ENCODE measurements at regions not wholly inside any gene's neighbourhood (a gene's known extent, or its start where the extent isn't known, plus 50 kb on each side); places are given as distances from the start of the nearest gene placed in this dataset.

DNA sequence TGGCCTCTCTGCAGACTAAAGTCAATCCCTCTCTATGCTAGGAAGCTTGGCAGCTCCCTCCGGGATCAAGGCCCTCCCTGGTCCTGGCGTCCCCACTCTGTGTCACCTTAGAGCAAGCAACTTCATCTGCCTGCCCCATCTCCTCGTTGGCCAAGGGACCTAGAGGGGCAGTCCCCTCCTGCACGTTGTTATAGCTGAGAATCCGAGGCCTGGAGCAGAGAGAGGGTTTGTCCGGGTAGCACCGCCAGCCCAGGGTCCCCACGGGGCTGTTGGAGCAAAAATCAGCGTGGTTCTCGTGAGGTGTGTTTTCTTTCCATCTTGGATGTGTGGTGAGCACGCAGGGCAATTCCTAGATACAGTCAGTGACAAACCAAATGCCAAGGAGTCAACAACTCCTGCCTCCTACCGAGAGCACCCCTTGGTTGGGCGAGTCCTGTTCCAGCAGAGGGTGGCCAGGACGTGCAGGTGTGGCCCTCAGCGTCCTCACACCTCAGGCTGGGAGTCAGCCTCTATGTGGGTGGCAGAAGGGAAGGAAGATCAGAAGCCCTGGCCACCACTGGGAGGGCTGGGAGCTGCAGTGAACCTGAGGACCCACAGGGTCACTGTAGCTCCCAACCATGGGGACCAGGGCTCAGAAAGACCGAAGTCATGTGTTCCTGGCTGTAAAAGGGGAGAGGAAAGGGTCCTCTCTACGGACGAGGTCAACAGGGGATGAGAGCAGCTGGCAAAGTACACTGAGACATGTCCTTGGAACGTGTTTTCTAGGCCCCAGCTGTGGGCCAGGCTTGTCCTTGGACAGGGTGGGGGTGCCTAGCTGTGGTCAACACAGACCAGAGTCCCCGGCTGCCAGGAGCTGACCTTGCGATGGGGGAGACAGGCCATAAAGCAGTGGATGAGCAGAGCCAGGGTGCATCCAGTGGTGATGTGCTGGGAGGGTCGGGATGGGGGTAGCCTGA, 85.6 kb upstream of the CIBAR2 start (continued):
- peak; percentile 94; the same call in 1 of the 2 replicates for TF ChIP-seq ZNF280D (CRISPR knock-in tag; IDR thresholded peaks at IDR 0.05)
- no peak for TF ChIP-seq HNRNPK (IDR thresholded peaks at IDR 0.05; ENCODE audit: low read depth, low read length, poor library complexity, severe bottlenecking)
- TF ChIP-seq ELF3 (CRISPR knock-in tag; IDR thresholded peaks at IDR 0.05), result peak; percentile 84
- no peak for TF ChIP-seq SRSF1 (optimal IDR thresholded peaks at IDR 0.05; ENCODE audit: low read depth, low read length)
- peak; percentile 75; the same call in 1 of the 2 replicates for TF ChIP-seq IRF1 (CRISPR knock-in tag; IDR thresholded peaks at IDR 0.05; ENCODE audit: low read depth)
- TF ChIP-seq, protein P1, sequence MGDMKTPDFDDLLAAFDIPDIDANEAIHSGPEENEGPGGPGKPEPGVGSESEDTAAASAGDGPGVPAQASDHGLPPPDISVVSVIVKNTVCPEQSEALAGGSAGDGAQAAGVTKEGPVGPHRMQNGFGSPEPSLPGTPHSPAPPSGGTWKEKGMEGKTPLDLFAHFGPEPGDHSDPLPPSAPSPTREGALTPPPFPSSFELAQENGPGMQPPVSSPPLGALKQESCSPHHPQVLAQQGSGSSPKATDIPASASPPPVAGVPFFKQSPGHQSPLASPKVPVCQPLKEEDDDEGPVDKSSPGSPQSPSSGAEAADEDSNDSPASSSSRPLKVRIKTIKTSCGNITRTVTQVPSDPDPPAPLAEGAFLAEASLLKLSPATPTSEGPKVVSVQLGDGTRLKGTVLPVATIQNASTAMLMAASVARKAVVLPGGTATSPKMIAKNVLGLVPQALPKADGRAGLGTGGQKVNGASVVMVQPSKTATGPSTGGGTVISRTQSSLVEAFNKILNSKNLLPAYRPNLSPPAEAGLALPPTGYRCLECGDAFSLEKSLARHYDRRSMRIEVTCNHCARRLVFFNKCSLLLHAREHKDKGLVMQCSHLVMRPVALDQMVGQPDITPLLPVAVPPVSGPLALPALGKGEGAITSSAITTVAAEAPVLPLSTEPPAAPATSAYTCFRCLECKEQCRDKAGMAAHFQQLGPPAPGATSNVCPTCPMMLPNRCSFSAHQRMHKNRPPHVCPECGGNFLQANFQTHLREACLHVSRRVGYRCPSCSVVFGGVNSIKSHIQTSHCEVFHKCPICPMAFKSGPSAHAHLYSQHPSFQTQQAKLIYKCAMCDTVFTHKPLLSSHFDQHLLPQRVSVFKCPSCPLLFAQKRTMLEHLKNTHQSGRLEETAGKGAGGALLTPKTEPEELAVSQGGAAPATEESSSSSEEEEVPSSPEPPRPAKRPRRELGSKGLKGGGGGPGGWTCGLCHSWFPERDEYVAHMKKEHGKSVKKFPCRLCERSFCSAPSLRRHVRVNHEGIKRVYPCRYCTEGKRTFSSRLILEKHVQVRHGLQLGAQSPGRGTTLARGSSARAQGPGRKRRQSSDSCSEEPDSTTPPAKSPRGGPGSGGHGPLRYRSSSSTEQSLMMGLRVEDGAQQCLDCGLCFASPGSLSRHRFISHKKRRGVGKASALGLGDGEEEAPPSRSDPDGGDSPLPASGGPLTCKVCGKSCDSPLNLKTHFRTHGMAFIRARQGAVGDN (CRISPR knock-in tag; IDR thresholded peaks at IDR 0.05), result peak; percentile 99
- peak; percentile 87; the same call in 1 of the 2 replicates for TF ChIP-seq FOXK1 (CRISPR knock-in tag; IDR thresholded peaks at IDR 0.05; ENCODE audit: borderline replicate concordance, low read depth)
- peak; percentile 91; the same call in 1 of the 2 replicates for TF ChIP-seq KDM4B (CRISPR knock-in tag; IDR thresholded peaks at IDR 0.05)
- TF ChIP-seq ARNTL (CRISPR knock-in tag; IDR thresholded peaks at IDR 0.05), result peak; percentile 97
- 0 out of 2 replicates have a peak, but pooled peaks have one; percentile 20 for TF ChIP-seq FOXK2 (IDR thresholded peaks at IDR 0.05)
- TF ChIP-seq SAFB2 (CRISPR knock-in tag; IDR thresholded peaks at IDR 0.05; ENCODE audit: borderline replicate concordance, low read depth), result peak; percentile 85; the same call in 1 of the 2 replicates
- no peak for TF ChIP-seq ZNF20 (CRISPR knock-in tag; IDR thresholded peaks at IDR 0.05)
- peak; percentile 97 for TF ChIP-seq IRF2 (CRISPR knock-in tag; IDR thresholded peaks at IDR 0.05)
- peak; percentile 87; the same call in 1 of the 2 replicates for TF ChIP-seq ZBTB26 (CRISPR knock-in tag; IDR thresholded peaks at IDR 0.05; ENCODE audit: borderline replicate concordance)
- peak; percentile 48; the same call in 1 of the 2 replicates for TF ChIP-seq KDM2A (CRISPR knock-in tag; IDR thresholded peaks at IDR 0.05; ENCODE audit: borderline replicate concordance, low read depth)
